Activated CD4-positive, alpha-beta T cell treated with anti-CD3 and anti-CD28 coated beads, Interleukin-2, amount 10 ng/mL, durations not matched to agents 7 days and 5 days (primary cell): ENCODE measurements at regions not wholly inside any gene's neighbourhood (a gene's known extent, or its start where the extent isn't known, plus 50 kb on each side); places are given as distances from the start of the nearest gene placed in this dataset.

Experiments
- CTCF ChIA-PET: fragments of 350-600 bp; sonication (Branson Sonifier 250); formaldehyde crosslinking; loops from one replicate; lab custom pipeline; 2021; ENCODE audit warnings: antibody characterized with exemption; lab: Charles Lee
- POLR2A ChIA-PET: fragments of 350-600 bp; sonication (Branson Sonifier 250); formaldehyde crosslinking; loops from one replicate; lab custom pipeline; 2021; ENCODE audit warnings: antibody characterized with exemption; lab: Charles Lee
- DNase-seq: peaks from one replicate; pipeline ENCODE4 v3.0.0-alpha.2; 2020
- H3K27ac Mint-ChIP-seq: one replicate; pipeline ENCODE4 v1.8.0; 2021; ENCODE audit warnings: mild to moderate bottlenecking, moderate library complexity, mixed read lengths
- H3K27me3 Mint-ChIP-seq: one replicate; pipeline ENCODE4 v1.8.0; 2021; ENCODE audit warnings: mixed read lengths
- H3K36me3 Mint-ChIP-seq: one replicate; pipeline ENCODE4 v1.8.0; 2021; ENCODE audit warnings: low read depth, mixed read lengths
- H3K4me1 Mint-ChIP-seq: one replicate; pipeline ENCODE4 v1.8.0; 2021; ENCODE audit warnings: mixed read lengths
- H3K4me3 Mint-ChIP-seq: one replicate; pipeline ENCODE4 v1.8.0; 2021; ENCODE audit warnings: mild to moderate bottlenecking, moderate library complexity, mixed read lengths
- H3K9me3 Mint-ChIP-seq: one replicate; pipeline ENCODE4 v1.8.0; 2021; ENCODE audit warnings: mixed read lengths

DNA sequence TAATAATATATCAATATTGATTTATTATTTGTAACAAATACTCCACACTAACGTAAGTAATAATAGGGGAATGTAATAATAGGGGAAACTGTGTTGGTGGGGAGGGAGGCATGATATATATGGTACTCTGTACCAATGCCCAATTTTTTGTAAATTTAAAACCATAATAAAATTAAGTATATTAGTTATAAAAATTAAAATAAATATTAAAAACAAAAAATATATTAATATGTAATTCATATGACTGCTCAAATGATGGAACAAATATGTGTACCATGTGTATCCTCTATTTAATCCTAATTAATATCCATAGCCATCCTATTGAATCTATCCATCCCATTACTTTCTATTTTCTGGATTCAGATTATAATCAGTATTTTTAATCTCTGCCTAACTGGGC lies 578.0 kb downstream of the KCNA4 start:
- Mint-ChIP-seq H3K36me3 (no peaks in the 10 kb centered on the region), H3K9me3 (peaks cover 4% of the 10 kb centered on the region), H3K4me1 (no peaks in the 10 kb centered on the region), H3K4me3 (no peak overlapping the region), H3K27ac (no peak overlapping the region), H3K27me3 (no peaks in the 10 kb centered on the region)
- no peak for DNase-seq
- CTCF ChIA-PET, result no interaction called here
- POLR2A ChIA-PET, result no interaction called here

DNA sequence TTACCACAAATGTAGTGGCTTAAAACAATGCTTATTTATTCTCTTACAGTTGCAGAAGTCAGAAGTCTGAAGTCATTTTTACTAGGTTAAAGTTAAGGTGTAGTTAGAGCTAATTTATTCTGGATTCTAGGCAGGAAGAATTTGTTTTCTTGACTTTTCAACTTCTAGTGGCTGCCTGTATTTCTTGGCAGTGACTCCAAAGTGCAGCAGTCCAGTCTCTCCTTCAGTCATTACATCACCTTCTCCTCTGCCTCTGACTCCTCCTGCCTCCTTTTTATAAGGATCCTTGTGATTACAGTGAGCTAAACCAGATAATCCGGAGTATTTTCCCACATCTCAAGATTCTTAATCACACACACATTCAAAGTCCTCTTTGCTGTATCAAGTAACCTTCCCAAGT lies 581.4 kb downstream of the KCNA4 start:
- Mint-ChIP-seq H3K4me1 (no peaks in the 10 kb centered on the region), H3K36me3 (no peaks in the 10 kb centered on the region), H3K4me3 (no peak overlapping the region), H3K27me3 (no peaks in the 10 kb centered on the region), H3K27ac (no peak overlapping the region), H3K9me3 (no peaks in the 10 kb centered on the region)
- POLR2A ChIA-PET, result no interaction called here
- CTCF ChIA-PET, result no interaction called here
- DNase-seq, result no peak

GRCh38 chr11:29432719-29433325 lies 584.0 kb downstream of the KCNA4 start:
- no peaks in the 10 kb centered on the region for H3K4me1 Mint-ChIP-seq
- ChIA-PET CTCF (no interaction called here), POLR2A (no interaction called here)
- peaks cover 5% of the 10 kb centered on the region for H3K9me3 Mint-ChIP-seq
- no peaks in the 10 kb centered on the region for H3K36me3 Mint-ChIP-seq
- H3K27me3 Mint-ChIP-seq, result no peaks in the 10 kb centered on the region
- no peak overlapping the region for H3K27ac Mint-ChIP-seq
- H3K4me3 Mint-ChIP-seq, result no peak overlapping the region
- no peak for DNase-seq

DNA sequence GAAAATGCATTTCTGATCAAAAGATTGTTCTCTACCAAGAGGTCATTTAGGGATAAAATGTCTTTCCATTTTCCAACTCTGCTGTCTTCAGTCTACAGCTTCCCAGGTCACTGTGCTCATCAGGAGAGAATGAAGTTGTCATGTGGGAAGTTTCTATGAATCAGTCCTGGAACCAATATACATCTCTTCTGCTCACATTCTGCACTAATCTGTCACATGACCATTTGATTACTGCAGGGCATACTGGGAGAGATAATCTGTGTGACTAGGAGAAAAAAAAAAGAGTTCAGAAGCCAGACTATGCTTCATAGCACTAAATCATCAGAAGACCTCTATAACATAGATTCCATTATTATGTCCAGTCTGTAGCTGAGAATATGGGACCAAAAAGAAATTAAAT lies 611.5 kb downstream of the KCNA4 start:
- no peak for DNase-seq
- H3K36me3 Mint-ChIP-seq, result no peaks in the 10 kb centered on the region
- H3K4me3 Mint-ChIP-seq, result no peak overlapping the region
- H3K27me3 Mint-ChIP-seq, result no peaks in the 10 kb centered on the region
- peaks cover 2% of the 10 kb centered on the region for H3K9me3 Mint-ChIP-seq
- no peaks in the 10 kb centered on the region for H3K4me1 Mint-ChIP-seq
- no peak overlapping the region for H3K27ac Mint-ChIP-seq
- ChIA-PET POLR2A (no interaction called here), CTCF (no interaction called here)

DNA sequence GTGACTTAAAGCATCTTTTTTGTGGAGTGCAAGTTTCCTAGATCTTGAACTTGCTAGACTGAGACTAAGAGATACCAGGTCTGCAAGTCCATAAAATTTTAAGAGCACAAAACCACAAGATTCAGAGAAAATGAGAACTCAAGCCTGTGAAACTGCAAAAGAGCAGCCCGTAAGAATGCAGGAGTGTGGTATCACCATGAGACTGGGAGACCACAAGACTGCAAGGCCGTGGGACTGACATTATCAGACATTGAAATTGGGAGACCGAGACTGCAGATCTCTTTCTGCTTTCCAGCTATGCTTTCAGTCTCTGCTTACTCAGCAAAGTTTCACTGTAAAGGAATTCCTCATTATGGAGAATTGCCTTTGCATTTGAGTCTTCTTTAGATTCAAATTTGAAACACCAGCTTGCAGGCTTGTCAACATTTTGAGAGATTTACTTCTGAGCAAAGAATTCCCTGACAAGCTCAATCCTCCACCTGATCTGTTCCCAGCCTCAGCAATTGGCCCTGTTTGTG lies 621.2 kb downstream of the KCNA4 start:
- no peaks in the 10 kb centered on the region for H3K36me3 Mint-ChIP-seq
- ChIA-PET CTCF (no interaction called here), POLR2A (no interaction called here)
- no peak overlapping the region for H3K27ac Mint-ChIP-seq
- H3K27me3 Mint-ChIP-seq, result no peaks in the 10 kb centered on the region
- no peaks in the 10 kb centered on the region for H3K4me1 Mint-ChIP-seq
- no peak for DNase-seq
- H3K4me3 Mint-ChIP-seq, result no peak overlapping the region
- peaks cover 3% of the 10 kb centered on the region for H3K9me3 Mint-ChIP-seq

GRCh38 chr11:29389793-29390192 lies 627.0 kb downstream of the KCNA4 start:
- Mint-ChIP-seq H3K4me3 (no peak overlapping the region), H3K4me1 (no peaks in the 10 kb centered on the region)
- CTCF ChIA-PET, result no interaction called here

GRCh38 chr11:29373725-29374124 lies 643.1 kb downstream of the KCNA4 start:
- DNase-seq, result no peak
- CTCF ChIA-PET, result no interaction called here
- no peaks in the 10 kb centered on the region for H3K4me1 Mint-ChIP-seq
- H3K9me3 Mint-ChIP-seq, result peaks cover 11% of the 10 kb centered on the region
- POLR2A ChIA-PET, result no interaction called here
- no peaks in the 10 kb centered on the region for H3K36me3 Mint-ChIP-seq
- no peaks in the 10 kb centered on the region for H3K27me3 Mint-ChIP-seq
- H3K4me3 Mint-ChIP-seq, result no peak overlapping the region
- H3K27ac Mint-ChIP-seq, result no peak overlapping the region

More at GRCh38 chr11:29389793-29390192, 627.0 kb downstream of the KCNA4 start:
- Mint-ChIP-seq H3K9me3 (peaks cover 6% of the 10 kb centered on the region), H3K27ac (no peak overlapping the region), H3K36me3 (no peaks in the 10 kb centered on the region), H3K27me3 (no peaks in the 10 kb centered on the region)
- DNase-seq, result no peak
- POLR2A ChIA-PET, result no interaction called here

GRCh38 chr11:29368126-29368525 lies 648.7 kb downstream of the KCNA4 start:
- ChIA-PET POLR2A (no interaction called here), CTCF (no interaction called here)
- Mint-ChIP-seq H3K36me3 (no peaks in the 10 kb centered on the region), H3K4me1 (no peaks in the 10 kb centered on the region), H3K27ac (no peak overlapping the region), H3K27me3 (no peaks in the 10 kb centered on the region), H3K9me3 (peaks cover 6% of the 10 kb centered on the region), H3K4me3 (no peak overlapping the region)
- no peak for DNase-seq

GRCh38 chr11:29364006-29364405 lies 652.8 kb downstream of the KCNA4 start:
- DNase-seq, result no peak
- POLR2A ChIA-PET, result no interaction called here

DNA sequence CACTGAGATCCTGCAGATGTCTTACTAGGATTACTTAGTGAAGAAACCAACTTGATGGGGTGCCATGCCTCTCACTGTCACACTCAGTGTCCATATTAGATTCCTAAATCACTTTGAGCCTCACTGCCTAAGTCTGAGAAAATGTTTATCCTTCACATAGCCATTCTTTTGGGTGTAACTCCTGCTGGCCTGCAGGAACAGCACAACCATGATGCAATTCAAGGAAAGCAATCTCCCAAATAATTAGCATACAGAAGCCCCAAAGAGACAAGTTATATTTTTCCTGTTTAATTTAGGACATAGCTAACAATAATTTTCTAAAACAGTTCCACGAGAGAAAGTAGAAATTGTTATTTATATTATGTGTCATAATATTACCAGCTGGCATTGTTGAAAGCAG lies 655.5 kb downstream of the KCNA4 start:
- H3K9me3 Mint-ChIP-seq, result peaks cover 7% of the 10 kb centered on the region
- H3K4me3 Mint-ChIP-seq, result no peak overlapping the region
- H3K36me3 Mint-ChIP-seq, result no peaks in the 10 kb centered on the region
- H3K27me3 Mint-ChIP-seq, result no peaks in the 10 kb centered on the region
- POLR2A ChIA-PET, result no interaction called here
- CTCF ChIA-PET, result no interaction called here
- H3K27ac Mint-ChIP-seq, result no peak overlapping the region
- no peaks in the 10 kb centered on the region for H3K4me1 Mint-ChIP-seq
- DNase-seq, result no peak

More at GRCh38 chr11:29364006-29364405, 652.8 kb downstream of the KCNA4 start:
- no peaks in the 10 kb centered on the region for H3K4me1 Mint-ChIP-seq
- no peak overlapping the region for H3K4me3 Mint-ChIP-seq
- H3K36me3 Mint-ChIP-seq, result no peaks in the 10 kb centered on the region
- H3K27me3 Mint-ChIP-seq, result no peaks in the 10 kb centered on the region
- CTCF ChIA-PET, result no interaction called here
- H3K9me3 Mint-ChIP-seq, result peaks cover 9% of the 10 kb centered on the region
- no peak overlapping the region for H3K27ac Mint-ChIP-seq

GRCh38 chr11:29353833-29354232 lies 663.0 kb downstream of the KCNA4 start:
- Mint-ChIP-seq H3K27me3 (no peaks in the 10 kb centered on the region), H3K4me3 (no peak overlapping the region), H3K4me1 (no peaks in the 10 kb centered on the region), H3K9me3 (no peaks in the 10 kb centered on the region), H3K27ac (no peak overlapping the region), H3K36me3 (no peaks in the 10 kb centered on the region)
- DNase-seq, result no peak
- CTCF ChIA-PET, result no interaction called here
- POLR2A ChIA-PET, result no interaction called here

DNA sequence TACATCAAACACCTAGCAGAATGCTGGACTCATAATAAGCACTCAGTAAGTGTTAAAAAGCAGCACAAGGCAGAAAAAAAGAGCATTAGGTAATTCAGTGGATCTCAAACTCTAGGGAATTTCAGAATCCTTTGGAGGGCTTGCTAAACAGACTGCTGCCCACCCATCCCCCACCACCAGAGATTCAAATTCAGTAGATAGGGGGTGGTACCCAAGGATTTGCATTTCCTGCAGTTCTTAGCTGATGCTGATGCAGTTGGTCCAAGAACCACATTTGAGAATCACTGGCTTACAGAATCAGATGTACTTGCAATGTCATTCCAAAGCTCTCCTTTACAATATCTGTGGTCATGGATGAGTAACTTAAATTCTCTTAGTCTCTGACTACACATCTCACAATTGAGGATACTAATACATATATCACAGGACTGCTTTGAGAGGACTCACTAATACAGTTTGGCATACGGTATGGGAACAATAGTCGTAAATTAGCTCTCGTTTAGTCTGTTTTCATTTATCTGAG lies 664.5 kb downstream of the KCNA4 start:
- no peak for DNase-seq
- CTCF ChIA-PET, result no interaction called here
- Mint-ChIP-seq H3K4me1 (no peaks in the 10 kb centered on the region), H3K27ac (no peak overlapping the region), H3K36me3 (no peaks in the 10 kb centered on the region), H3K4me3 (no peak overlapping the region), H3K27me3 (no peaks in the 10 kb centered on the region), H3K9me3 (no peaks in the 10 kb centered on the region)
- POLR2A ChIA-PET, result no interaction called here

DNA sequence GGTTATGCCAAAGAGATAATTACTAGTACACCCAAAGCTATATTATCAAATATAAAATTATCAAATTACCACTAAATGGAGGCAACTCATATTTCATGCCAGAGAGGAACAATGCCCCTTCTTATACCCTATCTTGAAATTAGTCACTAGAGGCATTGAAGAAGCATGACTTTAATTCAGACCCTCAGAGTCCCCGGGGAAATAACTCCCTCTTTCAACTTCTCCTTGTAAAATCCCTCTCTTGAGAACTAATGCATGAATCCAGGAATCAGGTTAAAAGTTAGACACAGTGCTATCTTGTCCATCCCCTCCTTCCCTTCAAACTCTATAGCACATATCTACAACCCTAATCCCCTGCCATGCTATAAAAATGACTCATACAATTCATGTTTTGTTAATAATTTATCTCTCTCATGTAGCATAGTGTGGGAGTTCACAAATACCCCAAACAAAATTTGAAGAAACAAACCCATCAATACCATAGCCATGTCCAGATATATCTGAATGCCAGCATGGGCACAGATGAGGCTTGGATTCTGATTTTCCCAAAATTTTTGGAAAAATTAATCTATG lies 665.4 kb downstream of the KCNA4 start:
- H3K27ac Mint-ChIP-seq, result no peak overlapping the region
- no peak for DNase-seq
- H3K27me3 Mint-ChIP-seq, result no peaks in the 10 kb centered on the region
- no peaks in the 10 kb centered on the region for H3K4me1 Mint-ChIP-seq
- CTCF ChIA-PET, result no interaction called here
- no peak overlapping the region for H3K4me3 Mint-ChIP-seq
- H3K36me3 Mint-ChIP-seq, result no peaks in the 10 kb centered on the region
- H3K9me3 Mint-ChIP-seq, result no peaks in the 10 kb centered on the region
- POLR2A ChIA-PET, result no interaction called here
